Activated CD8-positive, alpha-beta T cell treated with anti-CD3 and anti-CD28 coated beads for 36 hours (primary cell): ENCODE measurements at regions not wholly inside any gene's neighbourhood (a gene's known extent, or its start where the extent isn't known, plus 50 kb on each side); places are given as distances from the start of the nearest gene placed in this dataset.

Source experiments
- ATAC-seq: fragments of 200-7000 bp; cut with Tn5 transposase; one replicate; pipeline ENCODE4 v1.10.0; 2021; ENCODE audit warnings: mild to moderate bottlenecking, moderate library complexity
- CTCF ChIA-PET: fragments of 350-600 bp; sonication (Branson Sonifier 250); formaldehyde crosslinking; loops from one replicate; lab custom pipeline; 2021; ENCODE audit warnings: antibody characterized with exemption; lab: Charles Lee
- POLR2A ChIA-PET: fragments of 350-600 bp; sonication (Branson Sonifier 250); formaldehyde crosslinking; loops from one replicate; lab custom pipeline; 2021; ENCODE audit warnings: antibody characterized with exemption; lab: Charles Lee
- DNase-seq: peaks from one replicate; pipeline ENCODE4 v3.0.0-alpha.2; 2020
- H3K27ac Mint-ChIP-seq: one replicate; pipeline ENCODE4 v1.8.0; 2021; ENCODE audit warnings: mild to moderate bottlenecking, mixed read lengths
- H3K27me3 Mint-ChIP-seq: one replicate; pipeline ENCODE4 v1.8.0; 2021; ENCODE audit warnings: mixed read lengths
- H3K36me3 Mint-ChIP-seq: one replicate; pipeline ENCODE4 v1.8.0; 2021; ENCODE audit warnings: low read depth, mixed read lengths
- H3K4me1 Mint-ChIP-seq: one replicate; pipeline ENCODE4 v1.8.0; 2021; ENCODE audit warnings: low read depth, mixed read lengths
- H3K4me3 Mint-ChIP-seq: one replicate; pipeline ENCODE4 v1.8.0; 2021; ENCODE audit warnings: mild to moderate bottlenecking, moderate library complexity, mixed read lengths
- H3K9me3 Mint-ChIP-seq: one replicate; pipeline ENCODE4 v1.8.0; 2021; ENCODE audit warnings: mixed read lengths
- CTCF ChIP-seq: fragments of 200-600 bp; IDR thresholded peaks from one replicate; pipeline ENCODE4 v1.8.0; 2022; ENCODE audit warnings: antibody characterized with exemption, mild to moderate bottlenecking
- intact Hi-C: fragments of 100-400 bp; cut with micrococcal nuclease; formaldehyde crosslinking; loops from one replicate; pipeline ENCODE4 v1.10.0; 2022

- no peak overlapping the region for H3K27ac Mint-ChIP-seq
- H3K4me3 Mint-ChIP-seq, result no peak overlapping the region
- H3K27me3 Mint-ChIP-seq, result no peaks in the 10 kb centered on the region
- no peak for ATAC-seq
- ChIA-PET POLR2A (no interaction called here), CTCF (no interaction called here)
- no peaks in the 10 kb centered on the region for H3K36me3 Mint-ChIP-seq
- no peaks in the 10 kb centered on the region for H3K4me1 Mint-ChIP-seq
- no peak for DNase-seq
- TF ChIP-seq CTCF, result no peak
- intact Hi-C loops, result no loop called here
- no peaks in the 10 kb centered on the region for H3K9me3 Mint-ChIP-seq
These were observed 123.3 kb upstream of the SLIT3 start for GRCh38 chr5:169424279-169424655.

- POLR2A ChIA-PET, result no interaction called here
These were observed 122.8 kb upstream of the SLIT3 start for GRCh38 chr5:169423580-169424278.

GRCh38 chr5:169422087-169422486 lies 121.1 kb upstream of the SLIT3 start:
- no peak for TF ChIP-seq CTCF
- Mint-ChIP-seq H3K9me3 (no peaks in the 10 kb centered on the region), H3K4me3 (no peak overlapping the region), H3K4me1 (no peaks in the 10 kb centered on the region), H3K27ac (no peak overlapping the region), H3K36me3 (no peaks in the 10 kb centered on the region), H3K27me3 (no peaks in the 10 kb centered on the region)
- DNase-seq, result no peak
- ChIA-PET POLR2A (no interaction called here), CTCF (no interaction called here)
- no peak for ATAC-seq
- intact Hi-C loops, result no loop called here

More at GRCh38 chr5:169423580-169424278, 122.8 kb upstream of the SLIT3 start:
- Mint-ChIP-seq H3K36me3 (no peaks in the 10 kb centered on the region), H3K27me3 (no peaks in the 10 kb centered on the region), H3K4me1 (no peaks in the 10 kb centered on the region), H3K27ac (no peak overlapping the region), H3K9me3 (no peaks in the 10 kb centered on the region), H3K4me3 (no peak overlapping the region)
- TF ChIP-seq CTCF, result no peak
- intact Hi-C loops, result no loop called here
- ATAC-seq (no peak), DNase-seq (no peak)
- CTCF ChIA-PET, result no interaction called here

GRCh38 chr5:169421677-169422076 lies 120.7 kb upstream of the SLIT3 start:
- no peak overlapping the region for H3K27ac Mint-ChIP-seq
- no peaks in the 10 kb centered on the region for H3K36me3 Mint-ChIP-seq
- H3K27me3 Mint-ChIP-seq, result no peaks in the 10 kb centered on the region
- no peaks in the 10 kb centered on the region for H3K4me1 Mint-ChIP-seq
- H3K4me3 Mint-ChIP-seq, result no peak overlapping the region
- intact Hi-C loops, result no loop called here
- DNase-seq (no peak), ATAC-seq (no peak)
- CTCF ChIA-PET, result no interaction called here
- TF ChIP-seq CTCF, result no peak
- POLR2A ChIA-PET, result no interaction called here
- no peaks in the 10 kb centered on the region for H3K9me3 Mint-ChIP-seq

GRCh38 chr5:169417676-169418075 lies 116.7 kb upstream of the SLIT3 start:
- Mint-ChIP-seq H3K36me3 (no peaks in the 10 kb centered on the region), H3K27me3 (no peaks in the 10 kb centered on the region), H3K4me1 (no peaks in the 10 kb centered on the region), H3K9me3 (no peaks in the 10 kb centered on the region), H3K4me3 (no peak overlapping the region), H3K27ac (no peak overlapping the region)
- no peak for ATAC-seq
- no peak for TF ChIP-seq CTCF
- ChIA-PET CTCF (no interaction called here), POLR2A (no interaction called here)
- intact Hi-C loops, result no loop called here
- no peak for DNase-seq
